Fibroblast of skin of left quadriceps (primary cell): ENCODE measurements at regions not wholly inside any gene's neighbourhood (a gene's known extent, or its start where the extent isn't known, plus 50 kb on each side); places are given as distances from the start of the nearest gene placed in this dataset.
A peak's percentile ranks its signal among the peaks of the same experiment; 100 is the strongest.
"Not testable (repeated sequence)": the region's sequence is repeated elsewhere in the genome, so short reads cannot be mapped to it uniquely, and the experiment has no call there.

ENCODE experiments used
- DNase-seq, 2 experiments: peaks; one replicate each; pipeline ENCODE4 v3.0.0-alpha.2; 2013; ENCODE audit warnings: low read depth in 2 of 2

- DNase-seq = no peak
Measured at GRCh38 chr1:232715154-232715553, 85.2 kb upstream of the SIPA1L2 start.

- not testable (repeated sequence) for DNase-seq
Measured at GRCh38 chr1:232717911-232718310, 87.3 kb upstream of the MAP10 start.

GRCh38 chr1:232718928-232719927 lies 86.0 kb upstream of the MAP10 start:
- no peak for DNase-seq

- DNase-seq = no peak
Measured at GRCh38 chr1:232722626-232723025, 82.6 kb upstream of the MAP10 start.

- no peak for DNase-seq
Measured at GRCh38 chr1:232725305-232726047, 79.7 kb upstream of the MAP10 start.

GRCh38 chr1:232726048-232726779 lies 79.0 kb upstream of the MAP10 start:
- peak; percentile 45 to 51 for DNase-seq

GRCh38 chr1:232728507-232729263 lies 76.5 kb upstream of the MAP10 start:
- peak; percentile 85 to 88 for DNase-seq

GRCh38 chr1:232732344-232732910 lies 72.8 kb upstream of the MAP10 start:
- no peak for DNase-seq

- no peak for DNase-seq
Measured at GRCh38 chr1:232737917-232738316, 67.3 kb upstream of the MAP10 start.

- DNase-seq = no peak
Measured at GRCh38 chr1:232743999-232744398, 61.2 kb upstream of the MAP10 start.

- no peak for DNase-seq
Measured at GRCh38 chr1:232744847-232745246, 60.4 kb upstream of the MAP10 start.

- not testable (repeated sequence) for DNase-seq
Measured at GRCh38 chr1:232745698-232746097, 59.5 kb upstream of the MAP10 start.

- no peak for DNase-seq
Measured at GRCh38 chr1:232748910-232749368, 56.3 kb upstream of the MAP10 start.

- no peak for DNase-seq
Measured at GRCh38 chr1:232751393-232752140, 53.6 kb upstream of the MAP10 start.

GRCh38 chr1:232752365-232752764 lies 52.9 kb upstream of the MAP10 start:
- no peak for DNase-seq

GRCh38 chr1:232754930-232755329 lies 50.3 kb upstream of the MAP10 start:
- DNase-seq = no peak
